PC-3 (cell line): ENCODE measurements at regions not wholly inside any gene's neighbourhood (a gene's known extent, or its start where the extent isn't known, plus 50 kb on each side); places are given as distances from the start of the nearest gene placed in this dataset.

Experiments
- ATAC-seq: fragments of 200-7000 bp; cut with Tn5 transposase; 2 replicates; pipeline ENCODE4 v1.9.1; 2020; ENCODE audit warnings: mild to moderate bottlenecking, moderate library complexity
- BruUV-seq: library from RNA; stranded (reverse); fragments of 400-500 nt; replicated peaks from 2 replicates; lab custom pipeline; 2021; lab: Mats Ljungman, UMichigan
- CTCF ChIA-PET: fragments of 300-600 bp; sonication (Branson Sonifier 250); formaldehyde crosslinking; loops from one replicate; lab custom pipeline; 2022; ENCODE audit warnings: antibody characterized with exemption; lab: Charles Lee
- POLR2A ChIA-PET: fragments of 300-600 bp; sonication (Branson Sonifier 250); formaldehyde crosslinking; loops from one replicate; lab custom pipeline; 2022; ENCODE audit warnings: antibody characterized with exemption; ENCODE audit not compliant: unreplicated experiment; lab: Charles Lee
- DNase-seq: peaks from one replicate; pipeline ENCODE4 v3.0.0-alpha.2; 2015
- H2AFZ ChIP-seq: fragments of 300-600 bp; sonication (generic); 2 replicates; pipeline ENCODE4 v1.6.0; 2016; ENCODE audit warnings: antibody characterized with exemption, low read length
- H3F3A ChIP-seq: fragments of 300-600 bp; sonication (generic); one replicate; pipeline ENCODE4 v1.6.0; 2017; ENCODE audit warnings: antibody characterized with exemption, low read length, control low read depth, mild to moderate bottlenecking; ENCODE audit not compliant: unreplicated experiment
- H3K27ac ChIP-seq: fragments of 300-600 bp; sonication (generic); 2 replicates; pipeline ENCODE4 v1.5.1; 2016; ENCODE audit warnings: mild to moderate bottlenecking, low read length
- H3K27me3 ChIP-seq: fragments of 300-600 bp; sonication (generic); 2 replicates; pipeline ENCODE4 v1.6.1; 2016; ENCODE audit warnings: low read length, mixed read lengths
- H3K36me3 ChIP-seq: fragments of 300-600 bp; sonication (generic); 2 replicates; pipeline ENCODE4 v1.6.1; 2016; ENCODE audit warnings: low read depth, mixed run types, low read length, mixed read lengths
- H3K4me1 ChIP-seq: fragments of 300-600 bp; sonication (generic); 2 replicates; pipeline ENCODE4 v1.5.1; 2016; ENCODE audit warnings: low read length; ENCODE audit not compliant: insufficient read depth
- H3K4me2 ChIP-seq: fragments of 300-600 bp; sonication (generic); 2 replicates; pipeline ENCODE4 v1.6.0; 2016; ENCODE audit warnings: low read length
- H3K4me3 ChIP-seq: fragments of 300-600 bp; sonication (generic); 2 replicates; pipeline ENCODE4 v1.5.1; 2016; ENCODE audit warnings: mild to moderate bottlenecking, low read length, mixed read lengths
- H3K79me2 ChIP-seq: fragments of 300-600 bp; sonication (generic); 2 replicates; pipeline ENCODE4 v1.6.1; 2017; ENCODE audit warnings: low read length, mixed read lengths
- H3K9ac ChIP-seq: fragments of 300-600 bp; sonication (generic); 2 replicates; pipeline ENCODE4 v1.6.0; 2016; ENCODE audit warnings: mild to moderate bottlenecking, low read length
- H3K9me2 ChIP-seq: fragments of 300-600 bp; sonication (generic); replicated peaks from 2 replicates; pipeline ENCODE4 v1.6.1; 2016; ENCODE audit warnings: mixed run types, low read length, mixed read lengths
- H3K9me3 ChIP-seq: fragments of 300-600 bp; sonication (generic); 2 replicates; pipeline ENCODE4 v1.6.1; 2016; ENCODE audit warnings: low read length, mixed read lengths
- H4K20me1 ChIP-seq: fragments of 300-600 bp; sonication (generic); 2 replicates; pipeline ENCODE4 v1.6.1; 2016; ENCODE audit warnings: low read length, mixed read lengths
- EZH2 ChIP-seq: fragments of 300-600 bp; sonication (generic); IDR thresholded peaks from one replicate; pipeline ENCODE4 v1.6.1; 2017; ENCODE audit warnings: antibody characterized with exemption, mild to moderate bottlenecking, low read length; ENCODE audit not compliant: unreplicated experiment
- EZH2phosphoT487 ChIP-seq: fragments of 300-600 bp; sonication (generic); IDR thresholded peaks from 2 replicates; pipeline ENCODE4 v1.6.1; 2018; ENCODE audit warnings: mild to moderate bottlenecking, antibody characterized with exemption, low read length, borderline replicate concordance
- intact Hi-C: fragments of 100-400 bp; cut with micrococcal nuclease; formaldehyde crosslinking; loops from 2 replicates; pipeline ENCODE4 v1.9.0; 2023
- TF ChIP-seq, protein P1 (sequence below): fragments of 300-600 bp; sonication (generic); conservative IDR thresholded peaks from 2 replicates; pipeline ENCODE4 v1.5.1; 2017; ENCODE audit warnings: antibody characterized with exemption, low read depth, mild to moderate bottlenecking, low read length

DNA sequence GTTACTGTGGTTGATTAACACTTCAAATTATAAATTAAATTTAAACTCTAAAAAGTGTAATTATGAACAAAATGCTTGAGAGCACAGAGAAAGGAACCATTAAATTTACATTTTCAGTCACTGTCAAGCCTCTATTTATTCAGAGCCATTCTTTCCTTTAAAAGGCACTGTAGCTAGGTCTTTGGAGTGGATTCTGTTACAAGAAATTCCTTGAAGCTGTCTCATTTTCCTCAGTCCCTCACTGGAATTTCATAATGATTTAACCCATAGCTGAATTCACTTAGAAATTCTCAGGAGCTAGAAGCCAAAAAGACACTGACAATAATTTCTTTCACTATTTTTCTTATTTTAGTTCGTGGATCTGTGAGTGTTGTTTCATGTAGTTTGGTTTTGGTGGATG lies 81.2 kb upstream of the TCF12 start:
- H3K9me2 ChIP-seq = no peaks in the 10 kb centered on the region
- ATAC-seq (no peak), DNase-seq (no peak)
- no peak overlapping the region for H3K4me2 ChIP-seq
- peaks cover 7% of the 10 kb centered on the region for H3K4me1 ChIP-seq
- H3F3A ChIP-seq = no peaks in the 10 kb centered on the region
- POLR2A ChIA-PET = no interaction called here
- CTCF ChIA-PET = no interaction called here
- TF ChIP-seq, protein P1, sequence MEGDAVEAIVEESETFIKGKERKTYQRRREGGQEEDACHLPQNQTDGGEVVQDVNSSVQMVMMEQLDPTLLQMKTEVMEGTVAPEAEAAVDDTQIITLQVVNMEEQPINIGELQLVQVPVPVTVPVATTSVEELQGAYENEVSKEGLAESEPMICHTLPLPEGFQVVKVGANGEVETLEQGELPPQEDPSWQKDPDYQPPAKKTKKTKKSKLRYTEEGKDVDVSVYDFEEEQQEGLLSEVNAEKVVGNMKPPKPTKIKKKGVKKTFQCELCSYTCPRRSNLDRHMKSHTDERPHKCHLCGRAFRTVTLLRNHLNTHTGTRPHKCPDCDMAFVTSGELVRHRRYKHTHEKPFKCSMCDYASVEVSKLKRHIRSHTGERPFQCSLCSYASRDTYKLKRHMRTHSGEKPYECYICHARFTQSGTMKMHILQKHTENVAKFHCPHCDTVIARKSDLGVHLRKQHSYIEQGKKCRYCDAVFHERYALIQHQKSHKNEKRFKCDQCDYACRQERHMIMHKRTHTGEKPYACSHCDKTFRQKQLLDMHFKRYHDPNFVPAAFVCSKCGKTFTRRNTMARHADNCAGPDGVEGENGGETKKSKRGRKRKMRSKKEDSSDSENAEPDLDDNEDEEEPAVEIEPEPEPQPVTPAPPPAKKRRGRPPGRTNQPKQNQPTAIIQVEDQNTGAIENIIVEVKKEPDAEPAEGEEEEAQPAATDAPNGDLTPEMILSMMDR = no peak
- no peak for TF ChIP-seq EZH2
- TF ChIP-seq EZH2phosphoT487 = no peak
- H3K4me3 ChIP-seq = no peak overlapping the region
- no peaks in the 10 kb centered on the region for H3K27me3 ChIP-seq
- BruUV-seq = no TSS peak
- H3K9ac ChIP-seq = no peak overlapping the region
- intact Hi-C loops = no loop called here
- no peaks in the 10 kb centered on the region for H4K20me1 ChIP-seq
- no peaks in the 10 kb centered on the region for H3K36me3 ChIP-seq
- H3K9me3 ChIP-seq = no peaks in the 10 kb centered on the region
- no peak overlapping the region for H3K27ac ChIP-seq
- no peaks in the 10 kb centered on the region for H3K79me2 ChIP-seq
- H2AFZ ChIP-seq = no peak overlapping the region

DNA sequence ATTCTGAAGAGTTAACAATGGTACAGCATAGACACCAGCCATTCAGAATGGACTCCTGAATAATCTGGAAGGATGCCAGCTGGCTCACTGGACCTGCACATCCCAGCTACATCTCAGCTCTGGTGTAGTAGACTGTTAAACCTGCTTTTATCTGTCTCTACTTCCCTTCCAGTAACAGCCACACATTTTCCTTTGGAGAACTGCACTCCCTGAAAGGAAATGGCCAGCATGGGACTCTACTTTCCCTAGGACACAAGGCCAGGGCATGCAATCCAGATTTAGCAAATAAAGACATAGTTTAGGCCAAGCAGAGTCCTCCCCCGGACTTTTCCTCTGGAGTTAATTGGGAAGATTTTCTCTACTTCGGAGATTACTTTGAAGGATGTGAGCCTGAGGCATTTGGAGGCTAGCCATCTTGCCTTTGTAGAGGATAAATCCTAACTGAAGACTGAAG lies 82.7 kb upstream of the TCF12 start:
- TF ChIP-seq EZH2 (no peak), EZH2phosphoT487 (no peak)
- Histone ChIP-seq H3K79me2 (no peaks in the 10 kb centered on the region), H3K27me3 (no peaks in the 10 kb centered on the region), H3F3A (no peaks in the 10 kb centered on the region), H3K4me2 (no peak overlapping the region), H3K9me2 (no peaks in the 10 kb centered on the region), H3K27ac (no peak overlapping the region), H4K20me1 (no peaks in the 10 kb centered on the region), H3K4me3 (no peak overlapping the region), H3K36me3 (no peaks in the 10 kb centered on the region), H3K9ac (no peak overlapping the region), H3K4me1 (peaks cover 14% of the 10 kb centered on the region), H3K9me3 (no peaks in the 10 kb centered on the region), H2AFZ (no peak overlapping the region)
- DNase-seq = no peak
- POLR2A ChIA-PET = no interaction called here
- intact Hi-C loops = no loop called here
- CTCF ChIA-PET = no interaction called here
- no peak for ATAC-seq
- no TSS peak for BruUV-seq

DNA sequence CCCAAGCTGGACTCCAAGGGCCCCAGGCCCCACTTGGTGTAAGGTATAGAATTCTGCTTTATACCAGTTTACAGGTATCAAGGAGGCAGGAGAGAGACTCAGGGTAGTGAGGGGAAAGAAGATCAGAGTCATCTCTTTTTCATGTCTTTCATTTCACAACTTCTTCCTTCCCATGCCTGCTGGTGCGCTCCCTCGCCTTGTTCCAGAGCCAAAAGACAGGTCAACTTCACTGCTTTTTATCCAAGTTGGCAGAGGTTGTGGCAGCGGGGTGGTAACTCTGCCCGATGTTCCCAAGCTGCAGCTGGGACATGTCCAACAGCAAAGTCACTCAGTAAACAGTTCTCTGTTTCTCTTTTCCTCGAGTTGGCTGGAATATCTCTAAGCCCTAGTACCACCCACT lies 86.3 kb upstream of the TCF12 start:
- Histone ChIP-seq H3F3A (no peaks in the 10 kb centered on the region), H2AFZ (peak overlapping the region; percentile 51), H3K9ac (no peak overlapping the region), H4K20me1 (no peaks in the 10 kb centered on the region), H3K4me3 (no peak overlapping the region; the same call in 1 of the 2 replicates), H3K79me2 (no peaks in the 10 kb centered on the region), H3K9me2 (no peaks in the 10 kb centered on the region), H3K4me2 (peak overlapping the region; percentile 73), H3K36me3 (no peaks in the 10 kb centered on the region), H3K27me3 (no peaks in the 10 kb centered on the region), H3K9me3 (no peaks in the 10 kb centered on the region), H3K27ac (peak overlapping the region; percentile 39; the same call in 1 of the 2 replicates), H3K4me1 (peaks cover 14% of the 10 kb centered on the region)
- ChIA-PET POLR2A (no interaction called here), CTCF (no interaction called here)
- intact Hi-C loops = loop anchor here (1.0 kb wide), 1 partner anchor 39 kb away; no protein-coding TSS in a partner anchor
- no peak for TF ChIP-seq EZH2
- TF ChIP-seq, protein P1 = no peak
- no peak for TF ChIP-seq EZH2phosphoT487
- ATAC-seq (peak; percentile 93), DNase-seq (peak; percentile 78)
- no TSS peak for BruUV-seq
